ENCODE measurements at regions not wholly inside any gene's neighbourhood (a gene's known extent, or its start where the extent isn't known, plus 50 kb on each side); places are given as distances from the start of the nearest gene placed in this dataset.

- peaks cover 16% of the 10 kb centered on the region for H3K4me1 ChIP-seq (ENCODE audit: insufficient read depth, low read length)
- no peaks in the 10 kb centered on the region for H4K20me1 ChIP-seq (ENCODE audit: insufficient read depth, low read length)
- no peak overlapping the region for H3K4me2 ChIP-seq (ENCODE audit: insufficient read depth, low read length)
- no peak overlapping the region for H3K4me3 ChIP-seq (ENCODE audit: insufficient read depth, low read length)
- no peaks in the 10 kb centered on the region for H3K27me3 ChIP-seq (ENCODE audit: insufficient read depth, low read length)
- H3K36me3 ChIP-seq (ENCODE audit: insufficient read depth, low read length): no peaks in the 10 kb centered on the region
- TF ChIP-seq CTCF (IDR thresholded peaks at IDR 0.05; ENCODE audit: extremely low read depth, low read depth, low read length): no peak
- no peaks in the 10 kb centered on the region for H3K79me2 ChIP-seq (ENCODE audit: insufficient read depth, low read length)
- no peak for DNase-seq (ENCODE audit: insufficient read length, low spot score, missing footprints)
- no peak overlapping the region for H3K27ac ChIP-seq (ENCODE audit: low read depth, low read length)
- no peak overlapping the region for H2AFZ ChIP-seq (ENCODE audit: low read length)
- H3K9me3 ChIP-seq (ENCODE audit: low read depth, low read length): peaks cover 3% of the 10 kb centered on the region
Observed at GRCh38 chr14:86570371-86570770, 1040.4 kb downstream of the FLRT2 start.

DNA sequence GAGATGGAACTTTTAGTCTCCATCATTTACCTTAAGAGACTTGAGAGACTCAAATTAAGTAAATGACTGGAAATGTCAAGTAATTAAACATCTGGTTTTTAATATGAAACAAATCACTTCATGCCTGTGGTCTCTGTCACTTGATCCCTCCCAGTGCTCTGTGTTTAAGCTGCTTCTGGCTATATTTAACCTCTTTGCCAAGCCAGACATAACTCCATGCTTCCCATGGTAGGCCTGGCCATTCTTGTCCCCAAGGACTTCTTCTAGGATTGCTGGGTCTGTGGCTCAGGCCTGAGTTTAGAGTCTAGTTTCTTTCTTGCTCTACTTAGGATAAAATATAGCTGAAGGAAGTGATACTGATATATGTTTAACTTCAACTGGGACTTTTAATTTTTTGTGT lies 1013.6 kb downstream of the FLRT2 start:
- Histone ChIP-seq H3K79me2 (ENCODE audit: insufficient read depth, low read length) (no peaks in the 10 kb centered on the region), H4K20me1 (ENCODE audit: insufficient read depth, low read length) (no peaks in the 10 kb centered on the region), H3K27me3 (ENCODE audit: insufficient read depth, low read length) (no peaks in the 10 kb centered on the region), H3K9me3 (ENCODE audit: low read depth, low read length) (no peaks in the 10 kb centered on the region), H3K4me1 (ENCODE audit: insufficient read depth, low read length) (no peaks in the 10 kb centered on the region), H3K27ac (ENCODE audit: low read depth, low read length) (no peak overlapping the region), H2AFZ (ENCODE audit: low read length) (no peak overlapping the region), H3K4me3 (ENCODE audit: insufficient read depth, low read length) (no peak overlapping the region), H3K36me3 (ENCODE audit: insufficient read depth, low read length) (no peaks in the 10 kb centered on the region), H3K4me2 (ENCODE audit: insufficient read depth, low read length) (no peak overlapping the region)
- no peak for TF ChIP-seq CTCF (IDR thresholded peaks at IDR 0.05; ENCODE audit: extremely low read depth, low read depth, low read length)
- no peak for DNase-seq (ENCODE audit: insufficient read length, low spot score, missing footprints)

GRCh38 chr14:86541972-86542371 lies 1012.0 kb downstream of the FLRT2 start:
- Histone ChIP-seq H2AFZ (ENCODE audit: low read length) (no peak overlapping the region), H3K27ac (ENCODE audit: low read depth, low read length) (no peak overlapping the region), H3K4me2 (ENCODE audit: insufficient read depth, low read length) (no peak overlapping the region), H3K79me2 (ENCODE audit: insufficient read depth, low read length) (no peaks in the 10 kb centered on the region), H3K4me3 (ENCODE audit: insufficient read depth, low read length) (no peak overlapping the region), H4K20me1 (ENCODE audit: insufficient read depth, low read length) (no peaks in the 10 kb centered on the region), H3K36me3 (ENCODE audit: insufficient read depth, low read length) (no peaks in the 10 kb centered on the region), H3K27me3 (ENCODE audit: insufficient read depth, low read length) (no peaks in the 10 kb centered on the region), H3K4me1 (ENCODE audit: insufficient read depth, low read length) (no peaks in the 10 kb centered on the region), H3K9me3 (ENCODE audit: low read depth, low read length) (no peaks in the 10 kb centered on the region)
- no peak for DNase-seq (ENCODE audit: insufficient read length, low spot score, missing footprints)
- no peak for TF ChIP-seq CTCF (IDR thresholded peaks at IDR 0.05; ENCODE audit: extremely low read depth, low read depth, low read length)

- H3K36me3 ChIP-seq (ENCODE audit: insufficient read depth, low read length): no peaks in the 10 kb centered on the region
- no peak overlapping the region for H3K27ac ChIP-seq (ENCODE audit: low read depth, low read length)
- no peak overlapping the region for H3K4me3 ChIP-seq (ENCODE audit: insufficient read depth, low read length)
- no peaks in the 10 kb centered on the region for H3K79me2 ChIP-seq (ENCODE audit: insufficient read depth, low read length)
- H3K4me1 ChIP-seq (ENCODE audit: insufficient read depth, low read length): no peaks in the 10 kb centered on the region
- no peaks in the 10 kb centered on the region for H4K20me1 ChIP-seq (ENCODE audit: insufficient read depth, low read length)
- H3K27me3 ChIP-seq (ENCODE audit: insufficient read depth, low read length): no peaks in the 10 kb centered on the region
- TF ChIP-seq CTCF (IDR thresholded peaks at IDR 0.05; ENCODE audit: extremely low read depth, low read depth, low read length): no peak
- H2AFZ ChIP-seq (ENCODE audit: low read length): no peak overlapping the region
- no peaks in the 10 kb centered on the region for H3K9me3 ChIP-seq (ENCODE audit: low read depth, low read length)
- DNase-seq (ENCODE audit: insufficient read length, low spot score, missing footprints): no peak
- no peak overlapping the region for H3K4me2 ChIP-seq (ENCODE audit: insufficient read depth, low read length)
Observed at GRCh38 chr14:86540636-86541247, 1010.8 kb downstream of the FLRT2 start.
